Naive B cell (primary cell): ENCODE measurements at regions not wholly inside any gene's neighbourhood (a gene's known extent, or its start where the extent isn't known, plus 50 kb on each side); places are given as distances from the start of the nearest gene placed in this dataset.

ENCODE experiments used
- ATAC-seq, 2 donors: fragments of 150-1000 bp; cut with Tn5 transposase; 2 replicates each; pipeline ENCODE4 v1.10.0; 2021; ENCODE audit warnings: low read depth in 2 of 2, mild to moderate bottlenecking in 2 of 2, moderate library complexity in 2 of 2
- DNase-seq: peaks from one replicate; pipeline ENCODE4 v3.0.0; 2022
- H3K27ac Mint-ChIP-seq, 6 donors: one replicate each; pipeline ENCODE4 v1.8.0; 2020 to 2022; ENCODE audit warnings: mild to moderate bottlenecking in 6 of 6, mixed read lengths in 6 of 6, moderate library complexity in 5 of 6, inconsistent platforms in 2 of 6
- H3K27me3 Mint-ChIP-seq, 3 donors: one replicate each; pipeline ENCODE4 v1.8.0; 2021 to 2022; ENCODE audit warnings: mixed read lengths in 3 of 3, mild to moderate bottlenecking in 1 of 3
- H3K36me3 Mint-ChIP-seq, 2 donors: one replicate each; pipeline ENCODE4 v1.8.0; 2020 to 2022; ENCODE audit warnings: mixed read lengths in 2 of 2, inconsistent platforms in 1 of 2, mild to moderate bottlenecking in 1 of 2
- H3K4me1 Mint-ChIP-seq, 3 donors: one replicate each; pipeline ENCODE4 v1.8.0; 2020 to 2022; ENCODE audit warnings: mixed read lengths in 3 of 3, inconsistent platforms in 1 of 3, mild to moderate bottlenecking in 1 of 3, moderate library complexity in 1 of 3
- H3K4me3 Mint-ChIP-seq, 8 donors: one replicate each; pipeline ENCODE4 v1.8.0; 2020 to 2022; ENCODE audit warnings: mild to moderate bottlenecking in 8 of 8, mixed read lengths in 8 of 8, moderate library complexity in 8 of 8, inconsistent platforms in 2 of 8
- H3K9me3 Mint-ChIP-seq, 7 donors: one replicate each; pipeline ENCODE4 v1.8.0; 2020 to 2022; ENCODE audit warnings: mixed read lengths in 7 of 7, mild to moderate bottlenecking in 5 of 7, inconsistent platforms in 2 of 7, moderate library complexity in 1 of 7

DNA sequence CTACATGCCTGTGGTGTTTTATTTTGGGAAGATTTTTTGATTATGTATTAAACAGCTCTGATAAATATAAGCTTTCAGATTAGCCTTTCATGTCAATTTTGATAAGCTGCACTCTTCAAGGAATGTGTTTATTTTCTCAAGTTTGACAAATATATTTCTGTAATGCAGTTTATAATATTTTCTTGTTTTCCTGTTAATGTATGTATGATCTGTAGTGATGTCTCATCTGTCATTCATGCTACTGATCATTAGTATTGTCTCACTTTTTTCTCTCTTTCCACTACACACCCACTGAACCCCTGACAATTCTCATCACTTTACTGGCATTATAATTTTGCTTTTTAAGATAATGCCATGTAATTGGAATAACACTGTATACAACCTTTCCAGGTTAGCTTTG, 100.9 kb downstream of the TMEM18 start:
- Mint-ChIP-seq H3K36me3 (peaks cover 4 to 38% of the 10 kb centered on the region in 2 donors), H3K4me1 (no peaks in the 10 kb centered on the region), H3K27me3 (peaks cover 41 to 53% (median 44%) of the 10 kb centered on the region in 3 donors), H3K27ac (no peak overlapping the region), H3K9me3 (peaks cover 14 to 46% (median 32%) of the 10 kb centered on the region in 7 donors), H3K4me3 (no peak overlapping the region)
- ATAC-seq (no peak), DNase-seq (no peak)

DNA sequence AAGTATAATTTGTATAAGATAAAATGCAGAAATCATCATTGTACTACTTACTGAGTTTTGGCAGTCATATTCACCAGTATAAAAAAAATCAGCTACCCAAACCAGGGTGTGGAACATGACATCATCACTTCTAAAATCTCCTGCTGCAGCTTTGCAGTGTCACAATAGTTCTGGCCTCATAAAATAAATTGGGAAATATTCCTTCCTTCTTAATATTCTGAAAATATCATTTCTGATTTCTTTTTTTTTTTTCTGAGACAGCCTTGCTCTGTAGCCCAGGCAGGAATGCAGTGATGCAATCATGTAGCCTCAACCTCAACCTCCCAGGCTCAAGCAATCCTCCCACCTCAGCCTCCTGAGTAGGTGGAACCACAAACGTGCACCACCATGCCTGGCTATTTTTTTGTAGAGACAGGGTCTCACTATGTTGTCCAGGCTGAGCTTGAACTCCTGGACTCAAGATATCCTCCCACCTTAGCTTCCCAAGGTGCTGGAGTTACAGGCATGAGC, 101.4 kb downstream of the TMEM18 start:
- DNase-seq = no peak
- no peaks in the 10 kb centered on the region for H3K4me1 Mint-ChIP-seq
- H3K4me3 Mint-ChIP-seq = no peak overlapping the region
- H3K36me3 Mint-ChIP-seq = peaks cover 4 to 43% of the 10 kb centered on the region in 2 donors
- H3K27me3 Mint-ChIP-seq = peaks cover 40 to 53% (median 44%) of the 10 kb centered on the region in 3 donors
- no peak for ATAC-seq
- H3K9me3 Mint-ChIP-seq = peaks cover 14 to 51% (median 37%) of the 10 kb centered on the region in 7 donors
- H3K27ac Mint-ChIP-seq = no peak overlapping the region

GRCh38 chr2:575030-575726, 102.0 kb downstream of the TMEM18 start:
- Mint-ChIP-seq H3K4me3 (peak overlapping the region in 1 of 8 donors; percentile 22), H3K4me1 (no peaks in the 10 kb centered on the region), H3K27ac (no peak overlapping the region), H3K36me3 (peaks cover 4 to 49% of the 10 kb centered on the region in 2 donors), H3K27me3 (peaks cover 39 to 55% (median 46%) of the 10 kb centered on the region in 3 donors), H3K9me3 (peaks cover 14 to 57% (median 41%) of the 10 kb centered on the region in 7 donors)
- no peak for ATAC-seq
- DNase-seq = no peak

DNA sequence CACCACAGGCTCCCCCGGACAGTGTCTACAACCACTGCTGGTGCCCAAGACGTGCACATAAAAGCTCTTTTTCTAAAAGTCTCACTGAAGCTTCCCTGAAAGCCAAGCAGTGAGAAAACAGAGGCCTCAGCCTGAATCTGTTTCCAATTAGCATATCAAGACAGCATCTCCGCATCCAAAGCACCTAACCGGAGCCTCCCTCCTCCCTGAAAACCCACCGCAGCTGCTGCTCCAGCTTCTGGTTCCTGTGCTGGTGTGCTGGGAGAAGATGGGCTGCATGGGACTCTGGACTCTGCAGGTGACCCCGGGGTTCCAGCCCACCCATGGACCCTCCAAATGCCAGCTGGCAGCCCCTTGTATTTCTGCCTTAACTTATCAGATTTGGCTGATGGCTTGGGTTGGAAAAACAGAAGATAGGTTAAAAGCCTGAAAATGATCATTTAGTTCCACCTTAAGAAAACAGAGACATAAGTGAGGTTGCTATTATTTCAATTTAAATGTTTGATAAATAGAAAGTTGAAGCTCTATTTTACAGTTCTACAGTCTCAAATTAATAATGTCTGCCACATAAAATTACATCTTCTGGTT, 103.3 kb downstream of the TMEM18 start:
- Mint-ChIP-seq H3K9me3 (peaks cover 14 to 64% (median 41%) of the 10 kb centered on the region in 7 donors), H3K36me3 (peaks cover 4 to 49% of the 10 kb centered on the region in 2 donors), H3K27me3 (peaks cover 39 to 64% (median 57%) of the 10 kb centered on the region in 3 donors)

GRCh38 chr2:573025-573424, 104.2 kb downstream of the TMEM18 start:
- Mint-ChIP-seq H3K27ac (no peak overlapping the region), H3K9me3 (peaks cover 14 to 64% (median 41%) of the 10 kb centered on the region in 7 donors), H3K36me3 (peaks cover 4 to 49% of the 10 kb centered on the region in 2 donors), H3K4me3 (no peak overlapping the region), H3K4me1 (no peaks in the 10 kb centered on the region), H3K27me3 (peaks cover 40 to 71% (median 58%) of the 10 kb centered on the region in 3 donors)
- ATAC-seq = no peak
- no peak for DNase-seq

More for the DNA sequence above, 103.3 kb downstream of the TMEM18 start:
- no peak overlapping the region for H3K27ac Mint-ChIP-seq
- no peak for DNase-seq
- ATAC-seq = no peak
- H3K4me3 Mint-ChIP-seq = no peak overlapping the region
- H3K4me1 Mint-ChIP-seq = no peaks in the 10 kb centered on the region

DNA sequence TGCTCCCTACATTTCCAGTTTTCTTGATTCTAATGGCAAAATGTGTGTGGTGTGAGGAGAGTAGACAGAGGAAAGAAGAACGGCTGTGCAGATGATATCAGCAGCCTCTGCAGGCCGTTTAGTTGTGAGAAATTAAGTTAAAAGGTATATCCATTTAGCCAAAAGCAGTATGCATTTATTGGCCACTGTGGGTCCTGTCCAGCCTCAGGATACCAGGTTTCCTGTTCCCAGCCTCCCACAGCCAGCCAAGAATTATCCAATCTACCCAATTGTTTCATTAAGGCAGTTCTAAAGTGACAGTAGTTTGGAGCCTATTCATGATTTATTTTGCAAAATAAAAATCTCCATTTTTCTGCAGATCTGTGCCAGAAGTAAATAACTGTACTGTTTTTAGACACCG, 107.5 kb downstream of the TMEM18 start:
- no peak overlapping the region for H3K27ac Mint-ChIP-seq
- peaks cover 0 to 2% (median 0%) of the 10 kb centered on the region in 3 donors for H3K4me1 Mint-ChIP-seq
- H3K36me3 Mint-ChIP-seq = peaks cover 0 to 24% of the 10 kb centered on the region in 2 donors
- no peak for DNase-seq
- ATAC-seq = no peak
- H3K4me3 Mint-ChIP-seq = no peak overlapping the region
- peaks cover 3 to 34% (median 16%) of the 10 kb centered on the region in 7 donors for H3K9me3 Mint-ChIP-seq
- H3K27me3 Mint-ChIP-seq = peaks cover 53 to 80% (median 74%) of the 10 kb centered on the region in 3 donors

DNA sequence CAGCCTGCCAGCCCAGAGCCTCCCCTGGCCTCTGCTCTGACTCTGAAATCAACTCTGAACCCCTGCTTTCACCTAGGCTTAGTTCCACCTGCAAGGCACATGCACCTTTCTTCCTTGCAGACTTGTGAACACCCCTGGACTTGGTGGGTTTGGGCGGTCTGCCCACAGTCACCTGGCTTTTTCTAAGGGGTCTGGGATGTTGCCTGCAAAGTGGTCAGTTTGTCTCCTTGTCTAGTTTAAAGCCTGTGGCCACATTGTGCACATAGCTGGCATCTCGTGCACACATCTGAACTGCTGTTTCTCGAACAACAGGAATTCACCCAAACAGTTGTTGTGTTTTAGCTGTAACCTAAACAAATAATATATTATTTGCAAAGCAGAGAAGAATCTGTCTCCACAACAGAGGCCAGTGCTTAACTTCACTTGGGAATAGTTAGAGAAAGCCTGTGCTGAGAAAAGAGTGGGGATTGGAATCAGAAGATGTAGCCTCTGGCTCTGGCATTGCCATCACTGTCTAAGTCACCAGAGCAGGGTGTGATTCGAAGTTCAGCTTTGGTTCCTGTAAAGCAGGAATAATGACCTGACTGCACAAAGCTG, 108.5 kb downstream of the TMEM18 start:
- H3K27me3 Mint-ChIP-seq = peaks cover 48 to 87% (median 79%) of the 10 kb centered on the region in 3 donors
- H3K4me1 Mint-ChIP-seq = peaks cover 0 to 2% (median 0%) of the 10 kb centered on the region in 3 donors
- no peak overlapping the region for H3K27ac Mint-ChIP-seq
- peaks cover 3 to 29% (median 16%) of the 10 kb centered on the region in 7 donors for H3K9me3 Mint-ChIP-seq
- H3K36me3 Mint-ChIP-seq = peaks cover 0 to 20% of the 10 kb centered on the region in 2 donors
- no peak for DNase-seq
- ATAC-seq = no peak
- H3K4me3 Mint-ChIP-seq = peak overlapping the region in 1 of 8 donors; percentile 67

GRCh38 chr2:567865-568638, 109.2 kb downstream of the TMEM18 start:
- Mint-ChIP-seq H3K36me3 (peaks cover 0 to 20% of the 10 kb centered on the region in 2 donors), H3K27me3 (peaks cover 44 to 87% (median 79%) of the 10 kb centered on the region in 3 donors), H3K4me1 (peaks cover 0 to 2% (median 0%) of the 10 kb centered on the region in 3 donors), H3K9me3 (peaks cover 1 to 29% (median 16%) of the 10 kb centered on the region in 7 donors), H3K4me3 (peak overlapping the region in 1 of 8 donors; percentile 67), H3K27ac (peak overlapping the region in 1 of 6 donors; percentile 41)
- DNase-seq (no peak), ATAC-seq (no peak)

- H3K4me3 Mint-ChIP-seq = no peak overlapping the region
- DNase-seq = no peak
- H3K4me1 Mint-ChIP-seq = peaks cover 0 to 2% (median 0%) of the 10 kb centered on the region in 3 donors
- H3K27ac Mint-ChIP-seq = no peak overlapping the region
- peaks cover 0 to 29% (median 16%) of the 10 kb centered on the region in 7 donors for H3K9me3 Mint-ChIP-seq
- ATAC-seq = no peak
- peaks cover 43 to 85% (median 76%) of the 10 kb centered on the region in 3 donors for H3K27me3 Mint-ChIP-seq
- peaks cover 0 to 20% of the 10 kb centered on the region in 2 donors for H3K36me3 Mint-ChIP-seq
Measured at GRCh38 chr2:567496-567864, 109.7 kb downstream of the TMEM18 start.

- H3K27me3 Mint-ChIP-seq = peaks cover 39 to 82% (median 75%) of the 10 kb centered on the region in 3 donors
- peak overlapping the region in 1 of 8 donors; percentile 48 for H3K4me3 Mint-ChIP-seq
- H3K36me3 Mint-ChIP-seq = peaks cover 0 to 14% of the 10 kb centered on the region in 2 donors
- peaks cover 0 to 21% (median 13%) of the 10 kb centered on the region in 7 donors for H3K9me3 Mint-ChIP-seq
- no peak for DNase-seq
- H3K27ac Mint-ChIP-seq = no peak overlapping the region
- ATAC-seq = no peak
- peaks cover 0 to 2% (median 0%) of the 10 kb centered on the region in 3 donors for H3K4me1 Mint-ChIP-seq
Measured at GRCh38 chr2:566379-567313, 110.6 kb downstream of the TMEM18 start.

DNA sequence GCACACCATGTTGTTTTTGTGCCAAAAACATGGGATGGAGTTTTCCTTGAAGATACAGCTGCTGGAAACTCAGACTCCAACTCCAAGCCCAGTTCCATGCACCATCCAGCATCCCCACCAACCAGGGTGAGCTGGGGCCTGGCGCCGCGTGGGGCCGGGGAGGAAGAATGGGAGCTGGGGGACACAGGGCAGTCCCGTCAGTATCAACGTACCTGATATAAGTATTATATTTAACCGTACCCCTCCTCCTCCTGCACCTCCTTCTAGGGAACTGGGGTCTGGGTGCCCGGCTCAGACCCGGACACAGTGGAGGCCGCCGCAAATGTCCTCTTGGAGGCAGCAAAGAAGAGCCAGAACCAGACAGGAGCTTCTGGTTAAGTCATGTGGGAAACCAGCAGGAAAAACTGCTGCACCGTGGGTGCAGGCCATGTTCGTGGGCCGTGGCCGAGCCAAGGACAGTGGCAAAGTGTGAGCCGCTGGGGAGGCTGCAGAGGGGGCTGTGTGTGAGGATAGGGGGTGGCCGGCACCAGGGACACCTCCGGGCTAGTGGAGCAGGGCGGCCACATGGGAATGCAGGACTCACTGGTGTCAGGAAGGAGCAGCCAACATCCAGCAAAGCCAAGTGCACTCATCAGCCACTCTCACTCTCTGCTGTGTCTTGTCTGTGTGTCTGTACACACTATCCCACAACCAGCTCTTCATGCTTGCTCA, 112.6 kb downstream of the TMEM18 start:
- H3K27ac Mint-ChIP-seq = peak overlapping the region in 2 of 6 donors; percentile 42 to 49
- peaks cover 0 to 2% (median 0%) of the 10 kb centered on the region in 3 donors for H3K4me1 Mint-ChIP-seq
- no peak for DNase-seq
- H3K36me3 Mint-ChIP-seq = no peaks in the 10 kb centered on the region
- peaks cover 0 to under 1% (median 0%) of the 10 kb centered on the region in 7 donors for H3K9me3 Mint-ChIP-seq
- H3K4me3 Mint-ChIP-seq = no peak overlapping the region
- H3K27me3 Mint-ChIP-seq = peaks cover 28 to 63% (median 61%) of the 10 kb centered on the region in 3 donors
- no peak for ATAC-seq
